ENCODE measurements at regions not wholly inside any gene's neighbourhood (a gene's known extent, or its start where the extent isn't known, plus 50 kb on each side); places are given as distances from the start of the nearest gene placed in this dataset.

DNA sequence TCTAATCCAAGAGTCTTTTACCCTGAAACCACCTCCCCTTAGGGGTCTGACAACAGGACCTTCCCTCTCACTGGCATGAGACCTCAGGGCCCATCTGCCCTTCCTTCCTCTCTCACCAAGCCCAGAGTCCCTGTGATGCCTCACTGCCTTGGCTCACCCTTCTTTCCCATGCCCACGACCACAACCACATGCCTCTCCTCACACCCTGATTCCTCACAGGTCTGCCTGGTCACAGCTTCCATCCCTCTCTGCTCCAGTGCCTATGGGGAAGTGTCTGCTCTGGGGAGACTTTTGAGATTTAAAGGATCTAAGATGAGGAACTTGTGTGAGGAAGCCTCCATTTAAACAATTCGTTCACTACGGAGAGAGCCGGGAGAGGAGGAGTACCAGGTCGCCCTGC, 98.9 kb upstream of the SH3BP4 start:
- Histone ChIP-seq H3K4me3 (replicated peaks in 1 of 4; ENCODE audit: control extremely low read depth in 1 of 4, insufficient read depth in 1 of 4, low read depth in 3 of 4, low read length in 4 of 4) (no peak overlapping the region), H2AFZ (ENCODE audit: low read length) (no peak overlapping the region), H3K4me1 (ENCODE audit: control insufficient read depth, extremely low read depth, insufficient read depth, low read length) (no peaks in the 10 kb centered on the region), H3K27me3 (ENCODE audit: control insufficient read depth, insufficient read depth, low read length) (no peaks in the 10 kb centered on the region), H3K79me2 (ENCODE audit: control insufficient read depth, insufficient read depth, low read length) (no peaks in the 10 kb centered on the region), H3K4me2 (ENCODE audit: extremely low read depth, insufficient read depth, low read length) (no peak overlapping the region), H4K20me1 (ENCODE audit: control insufficient read depth, extremely low read depth, insufficient read depth, low read length) (no peaks in the 10 kb centered on the region), H3K9me3 (ENCODE audit: control insufficient read depth, insufficient read depth, low read depth, low read length) (no peaks in the 10 kb centered on the region), H3K27ac (ENCODE audit: insufficient read depth, low read length) (no peak overlapping the region), H3K36me3 (ENCODE audit: control insufficient read depth, insufficient read depth, low read length) (no peaks in the 10 kb centered on the region), H3K9ac (ENCODE audit: insufficient read depth, low read length) (no peak overlapping the region)
- no peak for TF ChIP-seq EZH2 (IDR thresholded peaks at IDR 0.05; ENCODE audit: low read length, missing control alignments)
- TF ChIP-seq, protein P1, sequence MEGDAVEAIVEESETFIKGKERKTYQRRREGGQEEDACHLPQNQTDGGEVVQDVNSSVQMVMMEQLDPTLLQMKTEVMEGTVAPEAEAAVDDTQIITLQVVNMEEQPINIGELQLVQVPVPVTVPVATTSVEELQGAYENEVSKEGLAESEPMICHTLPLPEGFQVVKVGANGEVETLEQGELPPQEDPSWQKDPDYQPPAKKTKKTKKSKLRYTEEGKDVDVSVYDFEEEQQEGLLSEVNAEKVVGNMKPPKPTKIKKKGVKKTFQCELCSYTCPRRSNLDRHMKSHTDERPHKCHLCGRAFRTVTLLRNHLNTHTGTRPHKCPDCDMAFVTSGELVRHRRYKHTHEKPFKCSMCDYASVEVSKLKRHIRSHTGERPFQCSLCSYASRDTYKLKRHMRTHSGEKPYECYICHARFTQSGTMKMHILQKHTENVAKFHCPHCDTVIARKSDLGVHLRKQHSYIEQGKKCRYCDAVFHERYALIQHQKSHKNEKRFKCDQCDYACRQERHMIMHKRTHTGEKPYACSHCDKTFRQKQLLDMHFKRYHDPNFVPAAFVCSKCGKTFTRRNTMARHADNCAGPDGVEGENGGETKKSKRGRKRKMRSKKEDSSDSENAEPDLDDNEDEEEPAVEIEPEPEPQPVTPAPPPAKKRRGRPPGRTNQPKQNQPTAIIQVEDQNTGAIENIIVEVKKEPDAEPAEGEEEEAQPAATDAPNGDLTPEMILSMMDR (conservative IDR thresholded peaks at IDR 0.05 in 1 of 2, IDR thresholded peaks at IDR 0.05 in 1 of 2; ENCODE audit: low read depth in 1 of 2, low read length in 2 of 2): no peak
- no peak for DNase-seq (ENCODE audit: low read depth in 2 of 2)

DNA sequence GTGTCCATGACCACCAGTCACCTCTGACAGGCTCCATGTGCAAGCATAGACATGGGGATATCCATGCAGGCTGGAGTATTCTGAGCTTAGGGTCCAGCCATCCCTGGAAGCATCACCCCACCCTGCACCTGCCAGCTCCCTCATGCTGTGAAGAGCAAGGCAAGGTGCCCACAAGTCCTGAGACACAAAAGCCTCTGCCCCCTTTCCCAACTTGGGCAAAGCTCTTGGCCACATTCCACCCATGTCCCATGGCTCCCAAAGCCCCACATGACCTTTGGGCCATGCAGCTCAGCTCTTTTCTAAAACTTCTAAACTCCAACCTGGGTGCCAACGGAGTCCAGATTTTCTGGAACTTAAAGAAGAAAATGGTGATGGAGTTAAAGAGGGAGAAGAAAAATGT, 99.8 kb upstream of the SH3BP4 start:
- Histone ChIP-seq H3K9me3 (ENCODE audit: control insufficient read depth, insufficient read depth, low read depth, low read length) (no peaks in the 10 kb centered on the region), H3K27ac (ENCODE audit: insufficient read depth, low read length) (no peak overlapping the region), H4K20me1 (ENCODE audit: control insufficient read depth, extremely low read depth, insufficient read depth, low read length) (no peaks in the 10 kb centered on the region), H3K4me3 (replicated peaks in 1 of 4; ENCODE audit: control extremely low read depth in 1 of 4, insufficient read depth in 1 of 4, low read depth in 3 of 4, low read length in 4 of 4) (no peak overlapping the region), H2AFZ (ENCODE audit: low read length) (no peak overlapping the region), H3K9ac (ENCODE audit: insufficient read depth, low read length) (no peak overlapping the region), H3K36me3 (ENCODE audit: control insufficient read depth, insufficient read depth, low read length) (no peaks in the 10 kb centered on the region), H3K27me3 (ENCODE audit: control insufficient read depth, insufficient read depth, low read length) (no peaks in the 10 kb centered on the region), H3K79me2 (ENCODE audit: control insufficient read depth, insufficient read depth, low read length) (no peaks in the 10 kb centered on the region), H3K4me1 (ENCODE audit: control insufficient read depth, extremely low read depth, insufficient read depth, low read length) (no peaks in the 10 kb centered on the region), H3K4me2 (ENCODE audit: extremely low read depth, insufficient read depth, low read length) (no peak overlapping the region)
- TF ChIP-seq EZH2 (IDR thresholded peaks at IDR 0.05; ENCODE audit: low read length, missing control alignments): no peak
- TF ChIP-seq, protein P1 (conservative IDR thresholded peaks at IDR 0.05 in 1 of 2, IDR thresholded peaks at IDR 0.05 in 1 of 2; ENCODE audit: low read depth in 1 of 2, low read length in 2 of 2): no peak
- no peak for DNase-seq (ENCODE audit: low read depth in 2 of 2)

DNA sequence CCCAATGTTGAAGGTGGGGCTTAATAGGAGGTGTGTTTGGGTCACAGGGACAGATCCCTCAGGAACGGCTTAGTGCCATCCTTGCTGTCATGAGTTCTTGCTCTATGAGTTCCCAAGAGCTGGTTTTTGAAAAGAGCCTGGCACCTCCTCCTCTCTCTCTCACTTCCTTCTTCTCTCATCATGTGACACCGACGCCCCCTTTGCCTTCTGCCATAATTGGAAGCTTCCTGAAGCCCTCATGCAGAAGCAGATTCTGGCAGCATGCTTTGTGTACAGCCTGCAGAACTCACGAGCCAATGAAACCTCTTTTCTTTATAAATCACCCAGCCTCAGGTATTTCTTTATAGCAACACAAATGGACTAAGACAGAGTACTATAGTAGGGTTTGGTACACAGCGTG, 100.4 kb upstream of the SH3BP4 start:
- no peak for DNase-seq (ENCODE audit: low read depth in 2 of 2)
- Histone ChIP-seq H3K4me2 (ENCODE audit: extremely low read depth, insufficient read depth, low read length) (no peak overlapping the region), H3K36me3 (ENCODE audit: control insufficient read depth, insufficient read depth, low read length) (no peaks in the 10 kb centered on the region), H3K9me3 (ENCODE audit: control insufficient read depth, insufficient read depth, low read depth, low read length) (no peaks in the 10 kb centered on the region), H3K4me3 (replicated peaks in 1 of 4; ENCODE audit: control extremely low read depth in 1 of 4, insufficient read depth in 1 of 4, low read depth in 3 of 4, low read length in 4 of 4) (no peak overlapping the region), H3K27me3 (ENCODE audit: control insufficient read depth, insufficient read depth, low read length) (no peaks in the 10 kb centered on the region), H3K79me2 (ENCODE audit: control insufficient read depth, insufficient read depth, low read length) (no peaks in the 10 kb centered on the region), H4K20me1 (ENCODE audit: control insufficient read depth, extremely low read depth, insufficient read depth, low read length) (no peaks in the 10 kb centered on the region), H3K27ac (ENCODE audit: insufficient read depth, low read length) (no peak overlapping the region), H3K9ac (ENCODE audit: insufficient read depth, low read length) (no peak overlapping the region), H2AFZ (ENCODE audit: low read length) (no peak overlapping the region), H3K4me1 (ENCODE audit: control insufficient read depth, extremely low read depth, insufficient read depth, low read length) (no peaks in the 10 kb centered on the region)
- TF ChIP-seq EZH2 (IDR thresholded peaks at IDR 0.05; ENCODE audit: low read length, missing control alignments): no peak
- TF ChIP-seq, protein P1 (conservative IDR thresholded peaks at IDR 0.05 in 1 of 2, IDR thresholded peaks at IDR 0.05 in 1 of 2; ENCODE audit: low read depth in 1 of 2, low read length in 2 of 2): no peak
